ENCODE measurements at regions not wholly inside any gene's neighbourhood (a gene's known extent, or its start where the extent isn't known, plus 50 kb on each side); places are given as distances from the start of the nearest gene placed in this dataset.

DNA sequence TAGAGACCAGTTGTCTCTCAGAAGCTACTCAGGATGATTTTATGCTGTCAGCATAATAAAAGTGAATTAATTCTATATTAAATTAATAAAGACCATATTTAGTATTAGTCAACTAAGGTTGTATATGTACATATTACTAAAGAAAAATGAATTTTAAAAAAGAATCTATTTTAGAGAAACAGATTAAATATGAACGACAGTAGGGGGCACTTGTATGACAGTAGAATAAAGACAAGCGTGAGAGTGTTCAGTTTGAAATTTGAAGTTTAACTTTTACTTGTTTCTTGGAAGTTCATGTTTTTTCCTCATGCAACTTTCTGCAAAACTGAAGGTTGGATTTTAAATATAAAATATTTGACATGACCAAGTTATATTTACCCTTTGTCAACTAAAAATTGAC lies 67.9 kb upstream of the MACF1 start:
- DNase-seq (ENCODE audit: low spot score) = no peak

DNA sequence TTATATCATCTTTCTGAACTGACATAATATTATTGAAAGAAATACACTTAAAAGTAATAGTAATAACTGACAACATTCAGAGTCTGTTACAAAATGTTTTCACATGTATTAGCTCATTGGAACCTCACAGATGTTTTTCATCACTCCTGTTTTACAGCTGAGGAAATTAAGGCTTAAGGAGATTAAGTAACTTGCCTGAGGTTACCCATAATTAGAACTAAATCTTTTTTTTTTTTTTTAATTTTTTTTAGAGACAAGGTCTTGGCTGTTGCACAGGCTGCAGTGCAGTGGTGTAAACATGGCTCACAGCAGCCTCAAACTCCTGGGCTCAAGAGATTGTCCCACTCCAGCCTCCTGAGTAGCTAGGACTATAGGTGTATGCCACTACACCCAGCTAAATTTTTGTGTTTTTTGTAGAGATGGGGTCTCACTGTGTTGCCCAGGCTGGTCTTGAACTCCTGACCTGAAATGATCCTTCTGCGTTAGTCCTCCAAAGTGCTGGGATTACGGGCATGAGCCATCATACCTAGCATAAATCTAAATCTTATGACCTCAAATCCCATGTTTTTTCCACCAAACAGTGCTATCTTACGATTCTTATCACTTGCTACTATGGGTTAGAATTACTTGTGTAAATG lies 64.7 kb upstream of the MACF1 start:
- no peak for DNase-seq (ENCODE audit: low spot score)

DNA sequence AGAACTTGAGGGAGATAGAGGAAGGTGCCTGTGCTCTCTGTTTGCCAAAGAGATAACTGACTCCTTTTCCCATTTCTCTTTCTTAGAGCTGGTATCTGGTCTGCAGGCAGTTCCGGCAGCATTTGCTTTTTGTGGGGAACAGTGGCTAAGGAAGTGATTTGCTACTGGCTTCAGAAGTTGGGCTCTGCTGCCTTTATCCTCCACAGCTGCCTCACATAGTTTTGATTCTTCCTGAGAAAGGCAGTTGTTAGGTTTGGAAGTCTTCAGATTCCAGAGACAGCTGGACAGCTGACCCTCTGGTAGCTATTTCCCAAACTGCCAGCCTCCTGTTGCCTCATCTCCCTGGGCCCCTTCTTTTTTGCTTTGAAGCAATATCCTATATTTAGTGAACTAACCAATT lies 62.6 kb upstream of the MACF1 start:
- DNase-seq (ENCODE audit: low spot score) = peak; percentile 67

DNA sequence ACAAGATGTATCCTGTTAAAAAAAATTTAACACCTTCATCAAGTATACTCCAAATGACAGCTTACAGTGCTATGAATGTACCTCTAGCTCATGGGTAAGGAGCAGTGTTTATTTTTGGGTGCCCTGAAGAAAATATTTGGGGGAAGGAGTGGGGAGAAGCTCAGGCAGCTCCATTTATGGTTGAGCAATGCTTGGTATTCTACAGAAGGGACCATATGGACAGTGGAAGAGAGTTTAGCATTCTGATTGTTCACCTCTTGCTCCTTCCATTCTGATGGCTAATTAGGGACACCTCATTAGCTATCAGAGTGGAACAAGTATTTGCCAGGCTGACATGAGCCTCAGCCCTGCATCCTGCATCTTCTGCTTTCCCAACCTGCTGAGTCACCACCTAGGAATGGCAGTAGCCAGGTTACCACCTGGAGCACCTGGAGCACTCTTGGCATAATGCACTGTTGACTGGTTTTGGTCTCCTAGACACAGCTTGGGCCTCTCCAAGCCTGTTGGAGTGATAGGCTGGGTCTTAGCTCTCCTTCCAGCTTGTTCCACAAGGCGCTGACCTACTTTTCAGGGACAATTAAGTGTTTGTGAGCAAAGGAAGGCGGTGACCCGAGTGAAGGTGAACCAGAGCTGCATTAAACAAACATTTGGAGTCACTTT lies 62.0 kb upstream of the MACF1 start:
- no peak for DNase-seq (ENCODE audit: low spot score)

DNA sequence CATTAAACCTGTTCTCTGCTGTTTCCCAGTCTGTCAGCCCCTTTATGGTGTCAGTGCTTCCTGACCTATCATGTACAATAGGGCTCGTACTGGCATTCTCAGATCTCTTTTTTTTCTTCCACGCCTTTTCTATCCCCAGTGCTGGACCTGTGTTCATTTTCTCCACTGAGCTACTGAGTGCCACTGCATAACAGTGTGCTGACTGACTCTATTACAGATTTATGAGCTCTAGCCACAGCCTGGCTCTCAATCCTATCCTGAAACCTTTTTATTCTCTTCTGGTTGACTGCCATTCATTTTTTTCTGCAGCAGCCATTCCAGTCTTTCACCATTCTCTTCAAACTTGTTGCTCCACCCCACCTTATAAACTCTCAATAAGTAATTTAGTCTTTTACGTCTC lies 59.6 kb upstream of the MACF1 start:
- DNase-seq (ENCODE audit: low spot score) = no peak

DNA sequence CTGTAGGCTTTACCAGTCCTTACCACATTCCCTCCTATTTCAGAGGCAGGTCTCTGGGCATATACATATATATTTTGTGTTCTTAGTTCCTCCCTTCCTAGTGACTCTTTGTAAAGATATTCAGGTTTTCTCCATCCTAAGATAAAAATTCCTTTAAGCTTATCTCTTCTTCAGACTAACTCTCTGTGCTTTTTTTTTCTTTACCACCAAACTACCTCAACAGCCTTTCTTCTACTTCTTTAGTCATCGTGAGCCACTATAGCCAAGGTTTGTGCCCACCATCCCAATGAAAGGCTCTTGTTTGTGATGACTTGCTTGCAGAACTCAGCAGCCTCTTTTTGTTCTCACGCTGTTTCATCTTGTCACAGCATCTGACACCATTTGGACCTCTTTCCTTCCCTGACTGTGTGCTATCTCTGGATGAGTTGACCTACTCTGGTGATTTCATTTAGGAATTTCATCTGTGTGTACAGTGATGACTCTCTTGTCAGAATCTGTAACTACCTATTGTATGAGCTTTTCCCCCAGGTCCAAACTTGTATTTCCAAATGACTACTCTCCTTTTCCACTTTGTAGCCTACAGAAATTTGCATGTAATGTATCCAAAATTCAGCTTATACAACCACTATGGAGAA lies 59.0 kb upstream of the MACF1 start:
- DNase-seq (ENCODE audit: low spot score) = no peak

DNA sequence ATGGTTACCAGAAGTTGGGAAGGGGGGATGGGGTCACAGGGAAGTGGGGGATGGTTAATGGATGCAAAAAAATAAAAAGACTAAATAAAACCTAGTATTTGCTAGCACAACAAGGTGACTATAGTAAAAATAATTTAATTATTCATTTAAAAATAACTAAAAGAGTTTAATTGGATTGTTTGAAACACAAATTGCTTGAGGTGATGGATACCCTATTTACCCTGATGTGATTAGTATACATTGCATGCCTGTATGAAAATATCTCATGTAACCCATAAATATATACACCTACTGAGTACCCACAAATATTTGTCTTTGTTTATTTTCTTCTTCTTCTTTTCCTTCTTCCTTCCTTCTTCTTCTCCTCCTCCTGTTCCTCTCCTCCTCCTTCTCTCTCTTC lies 57.8 kb upstream of the MACF1 start:
- no peak for DNase-seq (ENCODE audit: low spot score)

DNA sequence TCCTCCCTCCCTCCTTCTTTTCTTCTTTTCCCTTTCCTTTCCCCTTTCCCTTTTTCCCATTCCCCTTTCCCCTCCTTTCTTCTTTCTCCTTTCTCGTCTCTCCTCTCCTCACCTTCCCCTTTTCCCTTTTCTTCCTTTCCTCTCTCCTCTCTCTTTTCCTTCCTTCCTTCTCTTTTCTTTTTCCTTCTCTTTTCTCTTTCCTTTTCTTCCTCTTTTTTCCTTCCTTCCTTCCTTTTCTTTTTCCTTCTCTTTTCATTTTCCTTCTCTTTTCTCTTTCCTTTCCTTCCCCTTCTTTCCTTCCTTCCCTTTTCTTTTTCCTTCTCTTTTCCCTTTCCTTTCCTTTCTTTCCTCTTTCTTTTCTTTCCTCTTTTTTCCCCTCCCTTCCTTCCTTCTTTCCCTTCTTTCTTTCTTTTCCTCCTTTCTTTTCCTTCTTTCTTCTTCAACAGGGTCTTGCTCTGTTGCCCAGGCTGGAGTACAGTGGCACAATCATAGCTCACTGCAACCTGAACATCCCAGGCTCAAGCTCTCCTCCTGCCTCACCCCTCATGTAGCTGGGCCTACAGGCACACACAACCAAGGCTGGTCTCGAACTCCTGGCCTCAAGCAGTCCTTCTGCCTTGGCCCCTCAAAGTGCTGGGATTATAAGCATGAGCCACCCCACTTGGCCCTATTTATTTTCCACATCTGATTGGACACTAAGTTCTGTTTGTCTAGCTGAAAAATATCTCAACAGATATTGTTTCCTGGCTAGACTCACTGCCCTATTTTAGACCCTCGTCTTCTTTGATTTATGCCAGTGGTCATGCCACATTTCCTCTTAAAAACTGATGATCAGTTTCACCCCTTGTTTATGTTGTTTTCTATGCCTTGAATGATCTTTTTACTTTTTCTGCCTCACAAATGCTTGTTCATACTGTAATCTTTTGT lies 57.1 kb upstream of the MACF1 start:
- no peak for DNase-seq (ENCODE audit: low spot score)

DNA sequence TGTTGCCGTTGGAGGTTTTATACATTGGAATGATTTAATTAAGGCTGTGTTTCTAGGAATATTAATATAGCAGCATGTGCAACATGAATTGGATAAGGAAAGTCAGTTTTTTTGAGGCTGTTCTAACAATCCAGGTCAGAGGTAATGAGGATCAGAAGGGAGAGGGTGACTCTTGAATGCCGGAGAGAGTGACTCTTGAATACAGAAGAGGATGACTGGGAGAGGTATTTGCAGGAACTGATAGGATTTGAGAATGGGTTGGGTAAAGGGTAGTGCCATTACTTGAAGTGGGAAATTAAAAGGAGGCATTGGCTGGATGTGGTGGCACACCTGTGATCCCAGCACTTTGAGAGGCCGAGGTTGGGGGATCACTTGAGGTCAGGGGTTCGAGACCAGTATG lies 55.6 kb upstream of the MACF1 start:
- DNase-seq (ENCODE audit: low spot score) = no peak

DNA sequence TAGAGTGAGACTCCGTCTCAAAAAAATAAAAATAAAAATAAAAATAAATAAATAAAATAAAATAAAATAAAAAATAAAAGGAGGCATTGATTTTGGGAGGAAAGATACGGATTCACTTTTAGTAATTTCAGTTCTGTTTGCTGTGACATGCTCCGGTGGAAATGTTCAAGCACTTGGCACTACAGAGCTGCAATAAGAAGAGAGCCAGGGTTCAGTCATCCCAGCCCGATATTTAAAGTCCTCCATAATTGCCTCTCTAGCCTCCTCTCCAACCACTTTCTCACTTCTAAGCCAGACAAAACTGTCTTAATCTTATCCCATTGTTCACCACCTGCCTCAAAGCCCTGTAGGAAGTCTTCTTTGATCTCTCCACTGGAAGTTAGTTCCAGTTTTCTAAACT lies 55.0 kb upstream of the MACF1 start:
- no peak for DNase-seq (ENCODE audit: low spot score)

DNA sequence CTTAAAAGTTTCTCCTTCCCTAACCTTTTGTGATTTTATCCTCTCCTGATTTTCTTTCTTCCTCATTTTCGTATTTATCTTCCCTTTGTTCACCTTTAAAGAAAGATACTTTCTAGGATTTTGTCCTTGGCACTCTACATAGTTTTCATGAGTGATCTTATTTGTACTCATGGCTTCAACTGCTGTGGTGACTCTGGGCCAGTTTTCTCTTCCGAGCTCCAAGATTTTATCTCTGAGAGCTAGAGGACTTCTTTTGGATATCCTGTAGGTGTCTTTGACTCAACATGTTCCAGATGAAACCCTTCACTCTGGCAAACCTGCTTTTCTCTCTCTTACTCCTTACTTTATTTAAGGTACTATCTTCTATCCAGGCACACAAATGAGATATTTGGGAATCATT lies 53.7 kb upstream of the MACF1 start:
- no peak for DNase-seq (ENCODE audit: low spot score)

DNA sequence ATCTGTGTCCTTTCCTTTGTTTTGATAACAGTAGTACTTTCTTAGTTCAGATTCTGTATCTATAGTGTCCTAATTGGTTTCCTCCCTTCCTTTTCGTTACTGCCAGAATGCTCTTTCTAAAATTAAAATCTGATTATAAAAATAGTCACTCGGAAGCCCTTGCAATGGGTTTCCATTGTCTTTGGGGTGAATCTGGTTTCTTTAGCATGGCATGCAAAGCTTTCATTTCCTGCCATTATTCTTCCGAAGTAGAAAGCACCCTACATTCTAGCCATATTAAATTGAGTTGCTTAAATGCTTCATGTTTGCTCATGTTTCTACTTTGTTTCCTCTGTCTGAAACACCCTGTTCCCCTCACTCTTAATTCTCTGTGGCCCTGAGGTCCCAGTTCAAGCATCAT lies 53.2 kb upstream of the MACF1 start:
- no peak for DNase-seq (ENCODE audit: low spot score)

DNA sequence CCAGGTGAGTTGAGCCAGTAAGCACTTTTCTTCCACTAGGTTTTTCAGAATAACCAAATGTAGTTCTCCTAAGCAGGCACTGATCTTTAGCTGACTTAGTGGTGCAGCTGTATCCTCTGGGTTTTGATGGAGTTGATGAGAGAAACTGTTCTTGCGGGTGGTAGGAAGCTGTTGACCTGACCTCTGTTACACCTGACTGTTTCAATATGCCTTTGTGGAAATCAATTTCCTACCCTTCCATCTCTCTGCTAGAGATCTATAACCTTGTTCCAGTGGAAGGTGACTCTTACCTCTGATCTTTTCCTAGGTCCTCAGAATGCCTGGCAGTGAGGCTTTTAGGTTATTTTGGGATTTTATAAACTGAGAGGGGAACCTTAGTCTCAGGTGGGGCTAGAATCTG lies 51.6 kb upstream of the MACF1 start:
- no peak for DNase-seq (ENCODE audit: low spot score)

DNA sequence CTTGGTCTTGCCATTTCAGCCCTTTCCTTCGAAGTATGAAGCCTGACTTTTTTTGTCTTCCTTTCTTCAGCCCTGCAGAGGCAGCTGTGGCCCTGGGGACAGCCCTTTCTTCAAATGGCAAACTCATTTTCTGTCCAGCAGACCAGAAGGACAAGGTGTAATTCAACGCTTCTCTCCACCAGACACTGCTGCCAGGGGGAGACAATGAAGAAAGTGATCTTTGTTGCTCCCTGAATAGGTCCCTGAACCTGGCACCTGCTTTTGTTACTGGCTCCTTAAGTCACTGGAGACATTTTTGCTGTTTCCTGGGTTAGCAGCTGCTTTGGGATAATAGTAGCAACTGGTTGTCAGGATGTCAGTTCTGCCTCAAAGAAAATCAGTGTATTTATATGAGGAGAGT lies 50.8 kb upstream of the MACF1 start:
- DNase-seq (ENCODE audit: low spot score) = no peak

DNA sequence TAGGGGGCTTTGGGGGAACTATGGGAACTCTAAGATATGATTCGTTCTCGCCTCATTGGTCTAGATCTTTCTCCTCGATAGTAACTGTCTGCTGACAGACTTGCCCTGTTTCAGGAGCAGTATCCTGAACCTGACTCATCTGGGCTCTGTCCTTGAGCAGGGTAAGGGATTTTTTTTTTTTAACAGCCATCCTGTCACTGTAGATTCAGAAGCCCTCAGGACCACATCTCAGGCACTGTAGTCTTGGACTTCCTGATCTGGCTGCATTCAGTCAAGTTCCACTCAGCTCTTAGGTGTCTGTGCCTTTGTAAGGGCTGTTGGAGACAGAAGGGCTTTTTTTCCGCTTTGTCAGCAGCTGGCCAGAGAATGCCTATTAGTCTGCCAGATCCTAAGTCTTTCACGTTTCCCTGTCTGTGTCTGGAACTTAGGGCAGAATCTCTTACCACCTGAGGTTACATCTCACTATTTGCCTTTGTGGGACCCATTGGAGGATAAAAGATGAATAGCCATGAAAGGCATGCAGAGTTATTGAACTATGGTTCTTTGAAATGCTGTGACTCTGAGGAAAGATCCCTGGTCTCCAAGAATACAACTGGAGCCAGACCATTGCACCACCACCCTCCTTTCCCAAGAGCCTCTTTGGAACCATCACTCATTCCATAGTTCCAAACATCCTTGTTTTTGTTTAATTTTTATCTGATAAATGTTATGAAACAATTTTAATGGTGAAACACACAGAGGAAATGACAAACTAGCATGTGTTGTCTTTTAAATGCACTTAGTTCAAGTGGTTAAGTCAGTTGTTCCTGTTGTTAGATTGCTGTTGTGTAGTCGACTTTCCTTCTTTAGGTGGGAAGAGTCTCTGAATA lies 49.7 kb upstream of the MACF1 start:
- peak; percentile 42 for DNase-seq (ENCODE audit: low spot score)

Data from AG08396 (cell line).